SU-DHL-6 (cell line): ENCODE measurements at regions not wholly inside any gene's neighbourhood (a gene's known extent, or its start where the extent isn't known, plus 50 kb on each side); places are given as distances from the start of the nearest gene placed in this dataset.

Experiments used
- H2AFZ ChIP-seq: fragments of 200-600 bp; sonication (generic); 2 replicates; pipeline ENCODE4 v1.6.1; 2014; ENCODE audit warnings: low read depth, mild to moderate bottlenecking, moderate library complexity, mixed read lengths, antibody characterized with exemption, low read length; ENCODE audit not compliant: severe bottlenecking
- H3F3A ChIP-seq: fragments of 200-600 bp; shearing (Covaris generic); 2 replicates; pipeline ENCODE4 v1.6.0; 2016; ENCODE audit warnings: antibody characterized with exemption, mild to moderate bottlenecking; ENCODE audit not compliant: insufficient read depth
- H3K27ac ChIP-seq: fragments of 200-600 bp; sonication (generic); 2 replicates; pipeline ENCODE4 v1.5.1; 2016; ENCODE audit warnings: low read depth, mild to moderate bottlenecking, low read length, moderate library complexity, mixed read lengths
- H3K27me3 ChIP-seq: fragments of 200-600 bp; sonication (generic), shearing (Covaris generic); 2 replicates; pipeline ENCODE4 v1.6.0; 2014; ENCODE audit warnings: mild to moderate bottlenecking, low read length
- H3K36me3 ChIP-seq: fragments of 200-600 bp; sonication (generic); 2 replicates; pipeline ENCODE4 v1.6.1; 2014; ENCODE audit warnings: mild to moderate bottlenecking, low read length, mixed read lengths
- H3K4me2 ChIP-seq: fragments of 300-600, 200-600 bp; shearing (Covaris generic), sonication (generic); 2 replicates; pipeline ENCODE4 v1.6.0; 2014; ENCODE audit warnings: low read length, low read depth, mild to moderate bottlenecking; ENCODE audit not compliant: poor library complexity, severe bottlenecking
- H3K4me3 ChIP-seq: fragments of 200-600 bp; sonication (generic); 2 replicates; pipeline ENCODE4 v1.5.1; 2014; ENCODE audit warnings: antibody characterized with exemption, low read length, mild to moderate bottlenecking, mixed read lengths; ENCODE audit not compliant: insufficient read depth, poor library complexity, severe bottlenecking
- H3K79me2 ChIP-seq: fragments of 200-600 bp; sonication (generic); 2 replicates; pipeline ENCODE4 v1.6.1; 2014; ENCODE audit warnings: mild to moderate bottlenecking, low read length, moderate library complexity; ENCODE audit not compliant: insufficient read depth
- H3K9ac ChIP-seq: fragments of 200-600 bp; sonication (generic); 2 replicates; pipeline ENCODE4 v1.7.0; 2014; ENCODE audit warnings: mild to moderate bottlenecking, low read length
- H3K9me2 ChIP-seq: fragments of 200-600 bp; sonication (generic); replicated peaks from 2 replicates; pipeline ENCODE4 v1.6.1; 2014; ENCODE audit warnings: low read length; ENCODE audit not compliant: insufficient read depth
- H3K9me3 ChIP-seq: fragments of 200-600 bp; sonication (generic); 2 replicates; pipeline ENCODE4 v1.6.1; 2014; ENCODE audit warnings: low read length, mixed read lengths; ENCODE audit not compliant: insufficient read depth
- H4K20me1 ChIP-seq: fragments of 200-600 bp; sonication (generic); 2 replicates; pipeline ENCODE4 v1.6.1; 2014; ENCODE audit warnings: low read depth, mild to moderate bottlenecking, antibody characterized with exemption, low read length, moderate library complexity, mixed read lengths
- CTCF ChIP-seq: fragments of 200-600 bp; sonication (generic); IDR thresholded peaks from one replicate; pipeline ENCODE4 v1.5.1; 2017; ENCODE audit warnings: antibody characterized with exemption, mild to moderate bottlenecking, low read length, moderate library complexity; ENCODE audit not compliant: insufficient read depth, poor library complexity, severe bottlenecking
- EZH2phosphoT487 ChIP-seq: fragments of 200-600 bp; sonication (generic), shearing (Covaris generic); conservative IDR thresholded peaks from 2 replicates; pipeline ENCODE4 v1.6.1; 2018; ENCODE audit warnings: mild to moderate bottlenecking, antibody characterized with exemption, low read length, moderate library complexity, mixed read lengths

DNA sequence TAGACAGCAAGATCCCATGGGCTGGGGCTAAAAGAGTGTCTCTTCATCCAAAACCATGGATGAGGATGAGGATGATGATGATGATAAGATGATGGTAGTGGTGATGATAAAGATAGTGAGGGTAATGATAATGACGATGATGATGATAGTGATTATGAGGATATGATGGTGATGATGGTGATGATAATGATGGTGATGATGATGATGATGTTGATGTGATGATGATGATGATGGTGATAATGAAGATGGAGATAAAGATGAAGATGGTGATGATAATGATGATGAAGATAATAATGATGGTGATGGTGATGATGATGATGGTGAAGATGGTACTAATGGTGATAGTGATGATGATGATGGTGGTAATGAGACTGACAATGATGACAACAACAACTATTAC, 299.5 kb downstream of the NPIPA8 start:
- no peak overlapping the region for H2AFZ ChIP-seq
- no peaks in the 10 kb centered on the region for H3K36me3 ChIP-seq
- no peaks in the 10 kb centered on the region for H3K9me3 ChIP-seq
- H3K9ac ChIP-seq, result no peak overlapping the region
- H4K20me1 ChIP-seq, result no peaks in the 10 kb centered on the region
- H3K79me2 ChIP-seq, result no peaks in the 10 kb centered on the region
- H3K4me2 ChIP-seq, result no peak overlapping the region
- no peaks in the 10 kb centered on the region for H3K9me2 ChIP-seq
- H3K4me3 ChIP-seq, result no peak overlapping the region
- H3K27ac ChIP-seq, result no peak overlapping the region
- TF ChIP-seq EZH2phosphoT487, result no peak
- TF ChIP-seq CTCF, result no peak
- no peaks in the 10 kb centered on the region for H3K27me3 ChIP-seq
- H3F3A ChIP-seq, result no peaks in the 10 kb centered on the region

DNA sequence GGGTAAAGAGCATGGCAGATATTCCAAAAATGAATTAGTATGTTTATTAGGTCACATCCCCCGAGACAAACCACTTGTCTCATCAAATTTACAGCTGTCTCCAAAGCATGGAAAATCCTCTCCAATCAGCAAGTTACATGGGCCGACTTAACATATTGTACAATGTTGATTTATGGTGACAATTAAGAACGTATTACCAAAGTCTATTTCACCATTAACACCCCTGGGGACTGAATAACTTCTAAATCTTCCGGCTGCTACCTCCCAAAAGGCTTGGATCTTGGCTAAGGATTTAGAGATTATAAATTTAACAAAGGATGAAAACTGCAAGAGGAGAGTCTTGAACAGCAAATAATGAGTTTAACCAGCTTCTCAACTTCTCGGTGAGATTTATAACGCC, 311.9 kb downstream of the NPIPA8 start:
- Histone ChIP-seq H3K36me3 (no peaks in the 10 kb centered on the region), H3K79me2 (no peaks in the 10 kb centered on the region), H3K4me3 (no peak overlapping the region), H3K27me3 (no peaks in the 10 kb centered on the region), H3K27ac (no peak overlapping the region), H3K4me2 (no peak overlapping the region), H3F3A (no peaks in the 10 kb centered on the region), H3K9me2 (no peaks in the 10 kb centered on the region), H2AFZ (no peak overlapping the region), H3K9ac (no peak overlapping the region), H3K9me3 (no peaks in the 10 kb centered on the region), H4K20me1 (no peaks in the 10 kb centered on the region)
- TF ChIP-seq EZH2phosphoT487 (no peak), CTCF (no peak)

GRCh38 chr16:18018376-18018775, 318.2 kb downstream of the NPIPA8 start:
- Histone ChIP-seq H3K9me2 (no peaks in the 10 kb centered on the region), H3F3A (no peaks in the 10 kb centered on the region), H4K20me1 (no peaks in the 10 kb centered on the region), H3K4me3 (no peak overlapping the region), H3K27ac (no peak overlapping the region), H3K9me3 (no peaks in the 10 kb centered on the region), H3K9ac (no peak overlapping the region), H3K27me3 (no peaks in the 10 kb centered on the region), H3K4me2 (no peak overlapping the region), H2AFZ (no peak overlapping the region), H3K79me2 (no peaks in the 10 kb centered on the region), H3K36me3 (no peaks in the 10 kb centered on the region)
- TF ChIP-seq CTCF (no peak), EZH2phosphoT487 (no peak)

GRCh38 chr16:18013863-18014262, 322.7 kb downstream of the NPIPA8 start:
- no peaks in the 10 kb centered on the region for H3K79me2 ChIP-seq
- no peak overlapping the region for H3K27ac ChIP-seq
- no peak overlapping the region for H3K9ac ChIP-seq
- H3K36me3 ChIP-seq, result no peaks in the 10 kb centered on the region
- no peak for TF ChIP-seq CTCF
- no peak for TF ChIP-seq EZH2phosphoT487
- H3K9me3 ChIP-seq, result no peaks in the 10 kb centered on the region
- no peaks in the 10 kb centered on the region for H3F3A ChIP-seq
- no peak overlapping the region for H3K4me2 ChIP-seq
- no peaks in the 10 kb centered on the region for H3K27me3 ChIP-seq
- H4K20me1 ChIP-seq, result no peaks in the 10 kb centered on the region
- no peak overlapping the region for H3K4me3 ChIP-seq
- no peaks in the 10 kb centered on the region for H3K9me2 ChIP-seq
- no peak overlapping the region for H2AFZ ChIP-seq
